NT2/D1 (cell line): ENCODE measurements at regions not wholly inside any gene's neighbourhood (a gene's known extent, or its start where the extent isn't known, plus 50 kb on each side); places are given as distances from the start of the nearest gene placed in this dataset.

Source experiments
- DNase-seq: peaks from one replicate; pipeline ENCODE4 v3.0.0-alpha.2; 2011; ENCODE audit warnings: low read depth, low spot score
- H3K27me3 ChIP-seq: 2 replicates; pipeline ENCODE4 v1.6.0; 2011; ENCODE audit warnings: mild to moderate bottlenecking; ENCODE audit not compliant: insufficient read length, insufficient read depth
- H3K36me3 ChIP-seq: 2 replicates; pipeline ENCODE4 v1.6.1; 2011; ENCODE audit warnings: mild to moderate bottlenecking, low read length, mixed read lengths; ENCODE audit not compliant: insufficient read depth, insufficient read length
- H3K4me1 ChIP-seq: 2 replicates; pipeline ENCODE4 v1.5.1; 2011; ENCODE audit not compliant: insufficient read depth, insufficient read length
- H3K4me3 ChIP-seq: 2 replicates; pipeline ENCODE4 v1.5.1; 2011; ENCODE audit warnings: low read depth; ENCODE audit not compliant: insufficient read length
- H3K9ac ChIP-seq: 2 replicates; pipeline ENCODE4 v1.6.0; 2011; ENCODE audit warnings: low read depth; ENCODE audit not compliant: insufficient read length
- H3K9me3 ChIP-seq: 2 replicates; pipeline ENCODE4 v1.5.1; 2011; ENCODE audit warnings: mild to moderate bottlenecking, low read length; ENCODE audit not compliant: insufficient read depth
- SUZ12 ChIP-seq: IDR thresholded peaks from 2 replicates; pipeline ENCODE4 v1.6.1; 2011; ENCODE audit not compliant: insufficient read length, insufficient read depth; ENCODE audit errors: extremely low read depth
- YY1 ChIP-seq: IDR thresholded peaks from 2 replicates; pipeline ENCODE4 v1.6.1; 2011; ENCODE audit not compliant: insufficient read length, insufficient read depth
- ZNF274 ChIP-seq: IDR thresholded peaks from 2 replicates; pipeline ENCODE4 v1.6.1; 2011; ENCODE audit warnings: mild to moderate bottlenecking, low read depth, low read length

- no peak overlapping the region for H3K9ac ChIP-seq
- H3K4me1 ChIP-seq, result no peaks in the 10 kb centered on the region
- no peaks in the 10 kb centered on the region for H3K9me3 ChIP-seq
- TF ChIP-seq YY1 (no peak), ZNF274 (no peak), SUZ12 (no peak)
- DNase-seq, result no peak
- H3K4me3 ChIP-seq, result no peak overlapping the region
- H3K36me3 ChIP-seq, result no peaks in the 10 kb centered on the region
- H3K27me3 ChIP-seq, result no peaks in the 10 kb centered on the region
These were observed 223.9 kb upstream of the DCAF8L1 start for GRCh38 chrX:28205126-28205525.

GRCh38 chrX:28189011-28189410 is 207.8 kb upstream of the DCAF8L1 start:
- no peak for DNase-seq

GRCh38 chrX:28188526-28188925 is 207.3 kb upstream of the DCAF8L1 start:
- TF ChIP-seq SUZ12 (no peak), ZNF274 (no peak), YY1 (no peak)
- Histone ChIP-seq H3K9me3 (no peaks in the 10 kb centered on the region), H3K36me3 (no peaks in the 10 kb centered on the region), H3K9ac (no peak overlapping the region), H3K4me3 (no peak overlapping the region), H3K4me1 (no peaks in the 10 kb centered on the region), H3K27me3 (no peaks in the 10 kb centered on the region)
- DNase-seq, result no peak

More at GRCh38 chrX:28189011-28189410, 207.8 kb upstream of the DCAF8L1 start:
- no peaks in the 10 kb centered on the region for H3K36me3 ChIP-seq
- no peak overlapping the region for H3K9ac ChIP-seq
- H3K4me1 ChIP-seq, result no peaks in the 10 kb centered on the region
- H3K4me3 ChIP-seq, result no peak overlapping the region
- H3K9me3 ChIP-seq, result no peaks in the 10 kb centered on the region
- H3K27me3 ChIP-seq, result no peaks in the 10 kb centered on the region
- TF ChIP-seq SUZ12 (no peak), YY1 (no peak), ZNF274 (no peak)

GRCh38 chrX:28180096-28180495 is 198.8 kb upstream of the DCAF8L1 start:
- Histone ChIP-seq H3K4me1 (no peaks in the 10 kb centered on the region), H3K36me3 (no peaks in the 10 kb centered on the region), H3K9me3 (no peaks in the 10 kb centered on the region), H3K4me3 (no peak overlapping the region), H3K27me3 (no peaks in the 10 kb centered on the region), H3K9ac (no peak overlapping the region)
- no peak for DNase-seq
- TF ChIP-seq ZNF274 (no peak), YY1 (no peak), SUZ12 (no peak)

DNA sequence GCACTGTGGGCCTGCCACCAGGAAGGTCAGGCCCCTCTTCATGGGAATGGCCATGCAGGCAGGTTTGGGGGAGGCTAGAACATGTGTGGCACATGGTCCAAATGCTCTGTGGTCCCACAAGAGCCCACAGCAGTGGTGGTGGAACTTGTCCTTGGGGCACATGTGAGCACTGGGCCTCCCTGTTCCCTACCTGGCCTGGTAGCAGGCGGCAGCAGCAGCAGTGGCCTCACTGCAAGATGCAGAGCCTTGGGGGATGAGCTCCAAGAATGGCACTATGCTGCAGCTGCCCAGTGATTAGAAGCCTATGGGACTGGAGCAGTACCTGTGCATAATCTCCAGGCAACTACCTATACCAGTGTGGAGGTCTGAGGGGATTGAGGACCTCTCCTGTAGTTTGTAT is 197.0 kb upstream of the DCAF8L1 start:
- no peaks in the 10 kb centered on the region for H3K9me3 ChIP-seq
- H3K27me3 ChIP-seq, result no peaks in the 10 kb centered on the region
- no peak overlapping the region for H3K4me3 ChIP-seq
- DNase-seq, result no peak
- H3K4me1 ChIP-seq, result no peaks in the 10 kb centered on the region
- no peak overlapping the region for H3K9ac ChIP-seq
- H3K36me3 ChIP-seq, result no peaks in the 10 kb centered on the region
- TF ChIP-seq ZNF274, result no peak
- no peak for TF ChIP-seq YY1
- no peak for TF ChIP-seq SUZ12

DNA sequence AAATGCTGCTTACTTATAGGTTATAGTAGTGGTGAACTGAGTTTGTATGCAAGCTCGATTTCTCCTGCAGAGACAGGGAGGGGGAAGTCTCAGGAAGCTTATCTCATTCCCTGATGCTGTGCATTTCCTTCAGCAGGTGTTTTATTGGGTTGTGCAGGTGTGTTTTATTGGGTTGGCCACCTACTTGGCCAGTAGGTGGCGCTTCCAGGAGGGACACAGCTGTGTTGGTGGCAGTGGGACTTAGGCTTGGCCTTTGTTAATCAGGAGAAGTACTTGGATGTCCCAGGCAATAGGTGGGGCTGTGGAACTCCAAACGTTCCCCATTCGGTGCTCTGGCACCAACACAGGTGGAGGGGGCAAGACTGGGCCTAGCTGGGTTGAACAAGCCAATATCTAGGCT is 196.0 kb upstream of the DCAF8L1 start:
- TF ChIP-seq SUZ12, result no peak
- no peak for TF ChIP-seq YY1
- no peak for TF ChIP-seq ZNF274
- Histone ChIP-seq H3K4me1 (no peaks in the 10 kb centered on the region), H3K9me3 (no peaks in the 10 kb centered on the region), H3K27me3 (no peaks in the 10 kb centered on the region), H3K4me3 (no peak overlapping the region), H3K36me3 (no peaks in the 10 kb centered on the region), H3K9ac (no peak overlapping the region)
- peak; percentile 25 for DNase-seq

DNA sequence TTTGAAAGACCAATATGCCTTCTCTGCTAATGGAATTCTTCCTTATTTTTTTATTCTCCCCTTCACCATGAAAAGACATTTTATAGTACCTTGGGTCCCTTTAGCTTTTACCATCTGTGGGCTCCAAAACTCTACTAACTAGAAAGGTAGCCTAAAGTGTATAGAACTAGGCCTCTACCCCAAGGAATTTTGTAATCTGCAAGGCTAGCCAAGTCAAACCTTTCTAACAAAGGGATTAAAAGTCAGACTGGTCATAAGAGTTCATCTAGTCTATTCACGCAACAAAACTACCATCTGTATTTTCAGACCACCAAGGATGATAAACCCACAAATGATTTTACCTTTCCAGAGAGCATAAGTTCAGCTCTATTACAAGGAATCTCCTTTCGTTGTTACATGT is 189.5 kb upstream of the DCAF8L1 start:
- Histone ChIP-seq H3K36me3 (no peaks in the 10 kb centered on the region), H3K27me3 (no peaks in the 10 kb centered on the region), H3K9me3 (no peaks in the 10 kb centered on the region), H3K4me1 (no peaks in the 10 kb centered on the region), H3K4me3 (no peak overlapping the region), H3K9ac (no peak overlapping the region)
- TF ChIP-seq YY1 (no peak), SUZ12 (no peak), ZNF274 (no peak)
- no peak for DNase-seq
